Hepatic stellate cell (primary cell): ENCODE measurements at regions not wholly inside any gene's neighbourhood (a gene's known extent, or its start where the extent isn't known, plus 50 kb on each side); places are given as distances from the start of the nearest gene placed in this dataset.
A peak's percentile ranks its signal among the peaks of the same experiment; 100 is the strongest.
"Not testable (repeated sequence)": the region's sequence is repeated elsewhere in the genome, so short reads cannot be mapped to it uniquely, and the experiment has no call there.

Source experiments
- DNase-seq: peaks from one replicate; pipeline ENCODE4 v3.0.0; 2011; ENCODE audit warnings: low spot score

- no peak for DNase-seq
Observed at GRCh38 chrX:4091046-4091760, 377.8 kb upstream of the PRKX start.

- no peak for DNase-seq
Observed at GRCh38 chrX:4059893-4060292, 346.4 kb upstream of the PRKX start.

- DNase-seq, result no peak
Observed at GRCh38 chrX:4043951-4044350, 330.5 kb upstream of the PRKX start.

GRCh38 chrX:4035874-4036273 lies 322.4 kb upstream of the PRKX start:
- no peak for DNase-seq

- no peak for DNase-seq
Observed at GRCh38 chrX:4028151-4028550, 314.7 kb upstream of the PRKX start.

- DNase-seq, result no peak
Observed at GRCh38 chrX:4005281-4005680, 291.8 kb upstream of the PRKX start.

- no peak for DNase-seq
Observed at GRCh38 chrX:4004822-4005221, 291.4 kb upstream of the PRKX start.

- no peak for DNase-seq
Observed at GRCh38 chrX:3994315-3994714, 280.9 kb upstream of the PRKX start.

- DNase-seq, result no peak
Observed at GRCh38 chrX:3990569-3990968, 277.1 kb upstream of the PRKX start.

- not testable (repeated sequence) for DNase-seq
Observed at GRCh38 chrX:3972104-3972858, 258.8 kb upstream of the PRKX start.

GRCh38 chrX:3968749-3969148 lies 255.3 kb upstream of the PRKX start:
- DNase-seq, result no peak

GRCh38 chrX:3963980-3964379 lies 250.5 kb upstream of the PRKX start:
- no peak for DNase-seq

- DNase-seq, result peak; percentile 3
Observed at GRCh38 chrX:3962511-3963311, 249.3 kb upstream of the PRKX start.

GRCh38 chrX:3960952-3961351 lies 247.5 kb upstream of the PRKX start:
- DNase-seq, result no peak

GRCh38 chrX:3951859-3952258 lies 238.4 kb upstream of the PRKX start:
- no peak for DNase-seq

GRCh38 chrX:3950373-3950772 lies 236.9 kb upstream of the PRKX start:
- DNase-seq, result no peak

GRCh38 chrX:3943965-3944364 lies 230.5 kb upstream of the PRKX start:
- no peak for DNase-seq

GRCh38 chrX:3940000-3940610 lies 226.7 kb upstream of the PRKX start:
- peak; percentile 12 for DNase-seq

- no peak for DNase-seq
Observed at GRCh38 chrX:3938587-3938986, 225.1 kb upstream of the PRKX start.

GRCh38 chrX:3935196-3935595 lies 221.7 kb upstream of the PRKX start:
- DNase-seq, result not testable (repeated sequence)

- DNase-seq, result not testable (repeated sequence)
Observed at GRCh38 chrX:3920424-3921017, 207.1 kb upstream of the PRKX start.
